ENCODE measurements at regions not wholly inside any gene's neighbourhood (a gene's known extent, or its start where the extent isn't known, plus 50 kb on each side); places are given as distances from the start of the nearest gene placed in this dataset.

GRCh38 chr4:18406264-18406663 is 384.7 kb upstream of the LCORL start:
- Mint-ChIP-seq H3K27me3 (ENCODE audit: insufficient read depth) (no peaks in the 10 kb centered on the region), H3K4me1 (ENCODE audit: low read depth) (no peaks in the 10 kb centered on the region), H3K36me3 (ENCODE audit: low read depth) (no peaks in the 10 kb centered on the region), H3K4me3 (no peak overlapping the region), H3K9me3 (peaks cover 29% of the 10 kb centered on the region), H3K27ac (no peak overlapping the region)
- TF ChIP-seq CTCF (IDR thresholded peaks at IDR 0.05), result no peak
- no peak for DNase-seq

DNA sequence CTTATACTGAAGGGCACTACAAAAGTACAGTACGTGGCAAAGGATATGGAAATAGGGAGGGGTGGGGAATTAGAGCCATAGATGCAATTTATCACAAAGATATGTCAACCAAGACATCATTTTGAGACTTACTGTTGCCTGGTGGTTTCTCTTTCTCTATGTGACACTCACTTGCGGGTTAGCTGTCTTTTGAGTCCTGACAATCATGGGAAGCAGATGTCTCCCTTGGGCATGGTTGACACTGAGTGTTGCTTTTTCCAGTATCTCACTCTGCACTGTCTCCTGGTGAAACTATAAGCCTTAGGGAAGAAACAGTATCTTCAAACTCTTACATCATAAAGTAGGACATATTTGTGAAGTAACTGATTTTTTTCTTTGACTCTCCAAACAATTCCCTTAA is 383.5 kb upstream of the LCORL start:
- DNase-seq, result no peak
- Mint-ChIP-seq H3K36me3 (ENCODE audit: low read depth) (no peaks in the 10 kb centered on the region), H3K9me3 (peaks cover 26% of the 10 kb centered on the region), H3K4me3 (no peak overlapping the region), H3K4me1 (ENCODE audit: low read depth) (no peaks in the 10 kb centered on the region), H3K27ac (no peak overlapping the region), H3K27me3 (ENCODE audit: insufficient read depth) (no peaks in the 10 kb centered on the region)
- TF ChIP-seq CTCF (IDR thresholded peaks at IDR 0.05), result no peak

GRCh38 chr4:18404642-18405041 is 383.1 kb upstream of the LCORL start:
- Mint-ChIP-seq H3K9me3 (peaks cover 30% of the 10 kb centered on the region), H3K36me3 (ENCODE audit: low read depth) (no peaks in the 10 kb centered on the region), H3K4me1 (ENCODE audit: low read depth) (no peaks in the 10 kb centered on the region), H3K4me3 (no peak overlapping the region), H3K27me3 (ENCODE audit: insufficient read depth) (no peaks in the 10 kb centered on the region), H3K27ac (no peak overlapping the region)
- TF ChIP-seq CTCF (IDR thresholded peaks at IDR 0.05), result no peak
- no peak for DNase-seq

- Mint-ChIP-seq H3K4me1 (ENCODE audit: low read depth) (no peaks in the 10 kb centered on the region), H3K4me3 (no peak overlapping the region), H3K27ac (no peak overlapping the region), H3K27me3 (ENCODE audit: insufficient read depth) (no peaks in the 10 kb centered on the region), H3K9me3 (peaks cover 39% of the 10 kb centered on the region), H3K36me3 (ENCODE audit: low read depth) (no peaks in the 10 kb centered on the region)
- no peak for DNase-seq
- no peak for TF ChIP-seq CTCF (IDR thresholded peaks at IDR 0.05)
Measured at GRCh38 chr4:18403327-18403726, 381.8 kb upstream of the LCORL start.

- H3K36me3 Mint-ChIP-seq (ENCODE audit: low read depth), result no peaks in the 10 kb centered on the region
- no peak overlapping the region for H3K4me3 Mint-ChIP-seq
- H3K27me3 Mint-ChIP-seq (ENCODE audit: insufficient read depth), result no peaks in the 10 kb centered on the region
- no peak for DNase-seq
- no peak overlapping the region for H3K27ac Mint-ChIP-seq
- H3K4me1 Mint-ChIP-seq (ENCODE audit: low read depth), result no peaks in the 10 kb centered on the region
- TF ChIP-seq CTCF (IDR thresholded peaks at IDR 0.05), result no peak
- H3K9me3 Mint-ChIP-seq, result peaks cover 35% of the 10 kb centered on the region
Measured at GRCh38 chr4:18401868-18402267, 380.3 kb upstream of the LCORL start.

DNA sequence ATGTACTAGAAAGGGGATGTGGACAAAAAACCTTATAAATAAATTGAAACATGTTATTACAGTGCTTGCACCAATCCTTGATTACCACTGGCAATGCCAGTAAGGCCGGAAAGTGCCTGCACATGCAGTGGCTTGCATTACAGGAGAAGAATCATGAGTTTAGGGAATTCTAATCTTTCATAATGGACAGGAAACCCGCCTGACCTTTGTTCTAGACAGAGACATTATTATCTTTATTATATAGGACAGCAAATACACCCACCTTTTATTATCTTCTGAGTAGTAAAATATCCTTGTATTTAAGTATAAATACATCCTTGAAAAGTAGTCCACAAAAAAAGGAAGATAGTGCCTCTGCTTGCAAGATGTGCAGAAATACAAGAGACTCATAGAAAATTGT is 379.9 kb upstream of the LCORL start:
- peaks cover 38% of the 10 kb centered on the region for H3K9me3 Mint-ChIP-seq
- no peaks in the 10 kb centered on the region for H3K27me3 Mint-ChIP-seq (ENCODE audit: insufficient read depth)
- H3K27ac Mint-ChIP-seq, result no peak overlapping the region
- no peaks in the 10 kb centered on the region for H3K36me3 Mint-ChIP-seq (ENCODE audit: low read depth)
- no peak for TF ChIP-seq CTCF (IDR thresholded peaks at IDR 0.05)
- H3K4me1 Mint-ChIP-seq (ENCODE audit: low read depth), result no peaks in the 10 kb centered on the region
- H3K4me3 Mint-ChIP-seq, result no peak overlapping the region
- DNase-seq, result no peak
